Pancreas (tissue), 10 donors: ENCODE measurements at regions not wholly inside any gene's neighbourhood (a gene's known extent, or its start where the extent isn't known, plus 50 kb on each side); places are given as distances from the start of the nearest gene placed in this dataset.

Experiments
- ATAC-seq, 4 donors: fragments of 200-7000 bp; cut with Tn5 transposase; one replicate each; pipeline versions ENCODE4 v1.8.0 to v1.9.1; 2020; ENCODE audit warnings: mild to moderate bottlenecking in 4 of 4, moderate library complexity in 4 of 4
- DNase-seq, 6 donors: peaks; one replicate each; pipeline ENCODE4 v3.0.0-alpha.2; 2020
- FAIRE-seq: peaks from 2 replicates; lab custom pipeline; 2012; peaks lifted over from hg19 to GRCh38; lab: Jason Lieb, UNC
- H3K27ac ChIP-seq, 4 donors: fragments of 200-600 bp; sonication (generic); 1 replicate in 3 of 4; 2 replicates in 1 of 4; pipeline versions ENCODE4 v1.5.0 to v1.8.0; 2020
- H3K27me3 ChIP-seq, 4 donors: fragments of 200-600 bp; one replicate each; pipeline ENCODE4 v1.8.0; 2021
- H3K36me3 ChIP-seq, 3 donors: fragments of 200-600 bp; sonication (generic) in 1 of 3; one replicate each; pipeline versions ENCODE4 v1.5.0 to v1.8.0; 2020 to 2021
- H3K4me1 ChIP-seq, 3 donors: fragments of 200-600 bp; one replicate each; pipeline ENCODE4 v1.8.0; 2021
- H3K4me3 ChIP-seq, 4 donors: fragments of 200-600 bp; sonication (generic) in 2 of 4; one replicate each; pipeline versions ENCODE4 v1.5.0 to v1.8.0; 2020 to 2021
- H3K9me3 ChIP-seq, 4 donors: fragments of 200-600 bp; one replicate each; pipeline ENCODE4 v1.8.0; 2021
- CTCF ChIP-seq, 4 donors: fragments of 200-600 bp; sonication (generic) in 3 of 4; IDR thresholded peaks; one replicate each; pipeline versions ENCODE4 v1.5.0 to v1.8.0; 2021; ENCODE audit warnings: antibody characterized with exemption in 4 of 4
- WGBS, 2 donors: extraction: QIAGEN DNeasy Blood & Tissue Kit; methylation state at CpG; one replicate each; pipeline ENCODE4 v1.1.7; 2013; 5-methylcytosine and 5-hydroxymethylcytosine counted together
- intact Hi-C, 3 donors: fragments of 100-400 bp; cut with DNase I; formaldehyde crosslinking; loops; one replicate each; pipeline versions ENCODE4 v1.11.1 to v1.14.2; 2022
- donor health status: healthy with polysubstance abuse.
- donor health status: DM: no; HTN: no; CAD: no; lungs with moderate emphysema.
- donor health status: DM: no; HTN: no; CAD: no.
- donor health status: control.
- donor health status: control.
- donor health status: Bipolar disorder and iron deficiency.
- donor health status: DM: yes; HTN: yes; CAD: no.
- donor health status: DM: no; HTN: no; CAD: no.
- donor health status: DM: no; HTN: no; CAD: no.
- donor health status: DM: yes; HTN: yes; CAD: no.

- intact Hi-C loops = no loop called here
- DNase-seq (no peak), FAIRE-seq (no peak), ATAC-seq (no peak)
- 39 to 69% methylated on average over 1 of the region's 1 CpG for WGBS, 2 donors
- Histone ChIP-seq H3K4me1 (no peaks in the 10 kb centered on the region), H3K36me3 (no peaks in the 10 kb centered on the region), H3K4me3 (no peak overlapping the region), H3K9me3 (no peaks in the 10 kb centered on the region), H3K27me3 (no peaks in the 10 kb centered on the region), H3K27ac (no peak overlapping the region)
- TF ChIP-seq CTCF (IDR thresholded peaks at IDR 0.05) = no peak
These were observed 158.5 kb downstream of the TMEM114 start for GRCh38 chr16:8431783-8432182.

GRCh38 chr16:8430401-8430800 is 159.9 kb downstream of the TMEM114 start:
- Histone ChIP-seq H3K36me3 (no peaks in the 10 kb centered on the region), H3K27me3 (no peaks in the 10 kb centered on the region), H3K9me3 (no peaks in the 10 kb centered on the region), H3K4me3 (no peak overlapping the region), H3K4me1 (no peaks in the 10 kb centered on the region), H3K27ac (no peak overlapping the region)
- intact Hi-C loops = no loop called here
- no peak for ATAC-seq
- FAIRE-seq = no peak
- DNase-seq = no peak
- no peak for TF ChIP-seq CTCF (IDR thresholded peaks at IDR 0.05)
- WGBS, 2 donors = 81 to 90% methylated on average over 3 of the region's 3 CpGs

- Histone ChIP-seq H3K4me1 (no peaks in the 10 kb centered on the region), H3K27ac (no peak overlapping the region), H3K36me3 (no peaks in the 10 kb centered on the region), H3K9me3 (no peaks in the 10 kb centered on the region), H3K4me3 (no peak overlapping the region), H3K27me3 (no peaks in the 10 kb centered on the region)
- 88 to 93% methylated on average over 4 of the region's 4 CpGs for WGBS, 2 donors
- intact Hi-C loops = no loop called here
- DNase-seq (no peak), ATAC-seq (no peak), FAIRE-seq (no peak)
- no peak for TF ChIP-seq CTCF (IDR thresholded peaks at IDR 0.05)
These were observed 163.7 kb downstream of the TMEM114 start for GRCh38 chr16:8426569-8426968.

- intact Hi-C loops = no loop called here
- FAIRE-seq = no peak
- TF ChIP-seq CTCF (IDR thresholded peaks at IDR 0.05) = no peak
- no peak overlapping the region for H3K4me3 ChIP-seq
- no peak for ATAC-seq
- no peaks in the 10 kb centered on the region for H3K4me1 ChIP-seq
- WGBS, 2 donors = 83 to 84% methylated on average over 4 of the region's 4 CpGs
- H3K36me3 ChIP-seq = no peaks in the 10 kb centered on the region
- no peak for DNase-seq
- no peak overlapping the region for H3K27ac ChIP-seq
- H3K9me3 ChIP-seq = no peaks in the 10 kb centered on the region
- H3K27me3 ChIP-seq = no peaks in the 10 kb centered on the region
These were observed 173.2 kb downstream of the TMEM114 start for GRCh38 chr16:8417145-8417544.

- Histone ChIP-seq H3K27me3 (no peaks in the 10 kb centered on the region), H3K36me3 (no peaks in the 10 kb centered on the region), H3K27ac (no peak overlapping the region), H3K9me3 (no peaks in the 10 kb centered on the region), H3K4me3 (no peak overlapping the region), H3K4me1 (no peaks in the 10 kb centered on the region)
- intact Hi-C loops = no loop called here
- TF ChIP-seq CTCF (IDR thresholded peaks at IDR 0.05) = no peak
- FAIRE-seq = no peak
- WGBS, 2 donors = 52 to 61% methylated on average over 9 of the region's 9 CpGs
- DNase-seq = no peak
- ATAC-seq = no peak
These were observed 181.3 kb downstream of the TMEM114 start for GRCh38 chr16:8408855-8409567.
